ENCODE measurements at regions not wholly inside any gene's neighbourhood (a gene's known extent, or its start where the extent isn't known, plus 50 kb on each side); places are given as distances from the start of the nearest gene placed in this dataset.
"Not testable (repeated sequence)": the region's sequence is repeated elsewhere in the genome, so short reads cannot be mapped to it uniquely, and the experiment has no call there.

- DNase-seq (ENCODE audit: low spot score): no peak
Measured at GRCh38 chrX:46165866-46166265, 379.4 kb downstream of the ZNF674 start.

- DNase-seq (ENCODE audit: low spot score): no peak
Measured at GRCh38 chrX:46165411-46165810, 379.8 kb downstream of the ZNF674 start.

GRCh38 chrX:46152756-46153155 lies 392.5 kb downstream of the ZNF674 start:
- no peak for DNase-seq (ENCODE audit: low spot score)

GRCh38 chrX:46151332-46151731 lies 393.9 kb downstream of the ZNF674 start:
- DNase-seq (ENCODE audit: low spot score): not testable (repeated sequence)

GRCh38 chrX:46144566-46144965 lies 400.7 kb downstream of the ZNF674 start:
- no peak for DNase-seq (ENCODE audit: low spot score)

- DNase-seq (ENCODE audit: low spot score): no peak
Measured at GRCh38 chrX:46140272-46140671, 404.9 kb downstream of the ZNF674 start.

GRCh38 chrX:46130247-46130646 lies 415.0 kb downstream of the ZNF674 start:
- DNase-seq (ENCODE audit: low spot score): no peak

- DNase-seq (ENCODE audit: low spot score): no peak
Measured at GRCh38 chrX:46125111-46125510, 420.1 kb downstream of the ZNF674 start.

- DNase-seq (ENCODE audit: low spot score): no peak
Measured at GRCh38 chrX:46117234-46117633, 428.0 kb downstream of the ZNF674 start.

GRCh38 chrX:46087310-46087709 lies 457.9 kb downstream of the ZNF674 start:
- DNase-seq (ENCODE audit: low spot score): not testable (repeated sequence)

GRCh38 chrX:46080121-46080520 lies 465.1 kb downstream of the ZNF674 start:
- not testable (repeated sequence) for DNase-seq (ENCODE audit: low spot score)

- DNase-seq (ENCODE audit: low spot score): no peak
Measured at GRCh38 chrX:46072791-46073190, 472.4 kb downstream of the ZNF674 start.

- no peak for DNase-seq (ENCODE audit: low spot score)
Measured at GRCh38 chrX:46072372-46072771, 472.8 kb downstream of the ZNF674 start.

- DNase-seq (ENCODE audit: low spot score): no peak
Measured at GRCh38 chrX:46070421-46070820, 474.8 kb downstream of the ZNF674 start.

GRCh38 chrX:46059316-46059715 lies 485.9 kb downstream of the ZNF674 start:
- no peak for DNase-seq (ENCODE audit: low spot score)

- DNase-seq (ENCODE audit: low spot score): no peak
Measured at GRCh38 chrX:46044486-46044885, 500.7 kb downstream of the ZNF674 start.

- no peak for DNase-seq (ENCODE audit: low spot score)
Measured at GRCh38 chrX:46040001-46040400, 505.2 kb downstream of the ZNF674 start.

- no peak for DNase-seq (ENCODE audit: low spot score)
Measured at GRCh38 chrX:46039526-46039925, 505.7 kb downstream of the ZNF674 start.

GRCh38 chrX:46036508-46036907 lies 508.7 kb downstream of the ZNF674 start:
- no peak for DNase-seq (ENCODE audit: low spot score)

GRCh38 chrX:46034868-46035267 lies 510.4 kb downstream of the ZNF674 start:
- DNase-seq (ENCODE audit: low spot score): no peak

- DNase-seq (ENCODE audit: low spot score): no peak
Measured at GRCh38 chrX:46029777-46030176, 515.4 kb downstream of the ZNF674 start.

- no peak for DNase-seq (ENCODE audit: low spot score)
Measured at GRCh38 chrX:46016296-46016695, 528.9 kb downstream of the ZNF674 start.

GRCh38 chrX:46015653-46016052 lies 529.6 kb downstream of the ZNF674 start:
- no peak for DNase-seq (ENCODE audit: low spot score)

- DNase-seq (ENCODE audit: low spot score): no peak
Measured at GRCh38 chrX:45992402-45993123, 552.7 kb downstream of the ZNF674 start.

Measured in hematopoietic multipotent progenitor cell treated with erythropoietin and hydrocortisone succinate and interleukin-3 and kit ligand, for 17 days (in vitro differentiated cells).